Renal cortex interstitium (tissue), 11 donors: ENCODE measurements at regions not wholly inside any gene's neighbourhood (a gene's known extent, or its start where the extent isn't known, plus 50 kb on each side); places are given as distances from the start of the nearest gene placed in this dataset.

Source experiments
- DNase-seq, 11 donors: peaks; one replicate each; pipeline ENCODE4 v3.0.0-alpha.2; 2013; ENCODE audit warnings: low read depth in 9 of 11, low spot score in 4 of 11; ENCODE audit errors: extremely low read depth in 1 of 11

GRCh38 chr3:11089931-11090330 lies 64.4 kb upstream of the HRH1 start:
- DNase-seq, result no peak

- DNase-seq, result no peak
Observed at GRCh38 chr3:11090551-11090950, 63.7 kb upstream of the HRH1 start.

DNA sequence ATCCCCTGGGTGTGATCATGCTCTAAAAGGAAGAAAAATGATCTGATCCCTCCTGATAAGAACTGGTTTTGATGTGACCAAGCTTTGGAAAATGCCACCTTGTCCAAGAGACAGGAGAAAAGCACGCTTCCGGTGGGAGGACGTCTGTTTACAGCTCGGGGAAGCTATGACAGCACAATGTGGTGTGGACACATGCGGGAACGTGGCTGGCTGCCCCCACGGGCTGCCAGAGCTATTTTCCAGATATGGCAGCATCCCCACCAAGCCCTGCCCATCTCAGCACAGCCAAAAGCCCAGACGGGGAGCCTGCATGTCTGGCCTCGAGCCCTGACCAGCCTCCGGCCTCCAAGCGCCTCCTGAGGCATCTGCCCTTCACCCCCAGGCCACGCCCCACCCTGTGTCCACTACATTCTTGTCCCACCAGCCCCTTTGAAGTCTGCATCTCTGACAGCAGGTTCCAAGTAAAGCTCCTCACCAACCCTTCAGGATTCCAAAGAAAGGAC lies 63.2 kb upstream of the HRH1 start:
- DNase-seq, result no peak

- no peak for DNase-seq
Observed at GRCh38 chr3:11091791-11092190, 62.5 kb upstream of the HRH1 start.

DNA sequence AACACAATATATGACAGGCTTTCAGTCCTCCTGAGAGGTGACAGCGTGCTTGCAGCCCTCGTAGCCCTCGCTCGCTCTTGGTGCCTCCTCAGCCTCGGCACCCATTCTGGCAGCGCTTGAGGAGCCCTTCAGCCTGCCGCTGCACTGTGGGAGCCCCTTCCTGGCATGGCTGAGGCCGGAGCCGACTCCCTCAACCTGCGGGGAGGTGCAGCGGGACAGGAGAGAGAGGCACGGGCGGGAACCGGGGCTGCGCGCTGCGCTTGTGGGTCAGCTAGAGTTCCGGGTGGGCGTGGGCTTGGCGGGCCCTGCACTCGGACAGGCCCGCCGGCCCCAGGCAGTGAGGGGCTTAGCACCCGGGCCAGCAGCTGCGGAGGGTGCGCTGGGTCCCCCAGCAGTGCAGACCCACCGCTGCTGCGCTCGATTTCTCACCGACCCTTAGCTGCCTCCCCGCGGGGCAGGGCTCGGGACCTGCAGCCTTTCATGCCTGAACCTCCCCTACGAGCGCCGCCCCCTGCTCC lies 60.4 kb upstream of the HRH1 start:
- DNase-seq, result no peak

GRCh38 chr3:11095932-11096265 lies 58.4 kb upstream of the HRH1 start:
- DNase-seq, result no peak

- DNase-seq, result peak in 10 of 11 donors; percentile 25 to 67 (median 47)
Observed at GRCh38 chr3:11096266-11097139, 57.8 kb upstream of the HRH1 start.

- DNase-seq, result no peak
Observed at GRCh38 chr3:11099306-11099705, 55.0 kb upstream of the HRH1 start.
